ENCODE measurements at regions not wholly inside any gene's neighbourhood (a gene's known extent, or its start where the extent isn't known, plus 50 kb on each side); places are given as distances from the start of the nearest gene placed in this dataset.
"Not testable (repeated sequence)": the region's sequence is repeated elsewhere in the genome, so short reads cannot be mapped to it uniquely, and the experiment has no call there.

GRCh38 chr3:5800965-5801364, 613.5 kb downstream of the EDEM1 start:
- DNase-seq (ENCODE audit: low read depth): no peak

DNA sequence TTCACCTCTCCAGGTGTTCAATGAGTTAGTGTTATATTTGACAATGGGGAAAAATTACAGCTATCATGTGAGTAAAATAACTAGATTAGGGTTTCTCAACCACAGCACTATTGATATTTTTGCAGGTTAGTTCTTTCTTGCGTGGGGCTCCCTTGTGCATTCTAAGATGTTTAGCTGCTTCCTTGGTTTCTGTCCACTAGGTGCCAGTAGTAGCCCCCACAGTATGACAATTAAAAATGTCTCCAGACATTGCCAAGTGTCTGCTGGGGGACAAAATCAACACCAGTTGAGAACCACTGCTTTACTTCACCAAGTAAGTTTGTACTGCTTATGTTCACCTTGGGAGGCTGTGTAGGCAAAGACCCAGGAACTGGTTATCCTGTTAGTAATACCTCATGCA, 618.7 kb downstream of the EDEM1 start:
- no peak for DNase-seq (ENCODE audit: low read depth)

- no peak for DNase-seq (ENCODE audit: low read depth)
Observed at GRCh38 chr3:5809586-5810246, 622.2 kb downstream of the EDEM1 start.

- DNase-seq (ENCODE audit: low read depth): no peak
Observed at GRCh38 chr3:5811016-5811415, 623.5 kb downstream of the EDEM1 start.

DNA sequence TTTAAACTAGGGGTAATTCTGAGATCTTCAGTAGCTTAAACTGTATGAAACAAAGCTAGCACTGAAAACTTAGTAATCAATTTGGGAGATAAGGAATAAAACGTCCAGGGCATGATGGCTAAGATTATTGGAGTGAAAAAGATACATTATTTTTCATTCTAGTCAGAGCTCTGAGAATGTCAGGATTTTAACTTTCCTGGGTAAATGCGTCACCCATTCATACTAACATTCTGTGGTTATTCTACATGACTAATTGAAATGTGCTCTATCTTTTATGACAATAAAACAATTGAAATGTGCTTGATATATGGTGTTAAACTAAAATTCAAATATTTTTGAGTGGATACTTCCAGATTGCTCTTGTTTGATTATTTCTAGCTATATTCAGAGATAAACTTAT, 626.0 kb downstream of the EDEM1 start:
- no peak for DNase-seq (ENCODE audit: low read depth)

- no peak for DNase-seq (ENCODE audit: low read depth)
Observed at GRCh38 chr3:5822843-5823242, 635.3 kb downstream of the EDEM1 start.

DNA sequence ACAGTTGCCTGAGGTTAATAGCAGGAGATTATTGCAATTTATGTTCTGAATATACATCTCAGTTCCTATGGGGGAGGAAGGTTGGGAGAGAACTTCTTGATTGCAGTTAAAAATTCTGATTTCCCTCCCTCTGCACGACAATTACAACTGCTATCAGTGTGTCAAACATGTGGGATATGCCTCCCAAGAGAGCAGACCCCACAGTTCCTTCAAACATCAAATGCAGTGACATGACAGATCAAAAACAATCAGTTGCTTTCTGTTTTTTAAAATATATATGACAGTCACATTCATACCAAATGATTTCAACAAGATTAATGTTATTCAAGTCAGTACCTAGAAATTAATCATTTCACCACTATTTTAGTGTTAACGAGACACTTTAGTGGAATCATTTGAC, 639.0 kb downstream of the EDEM1 start:
- DNase-seq (ENCODE audit: low read depth): no peak

DNA sequence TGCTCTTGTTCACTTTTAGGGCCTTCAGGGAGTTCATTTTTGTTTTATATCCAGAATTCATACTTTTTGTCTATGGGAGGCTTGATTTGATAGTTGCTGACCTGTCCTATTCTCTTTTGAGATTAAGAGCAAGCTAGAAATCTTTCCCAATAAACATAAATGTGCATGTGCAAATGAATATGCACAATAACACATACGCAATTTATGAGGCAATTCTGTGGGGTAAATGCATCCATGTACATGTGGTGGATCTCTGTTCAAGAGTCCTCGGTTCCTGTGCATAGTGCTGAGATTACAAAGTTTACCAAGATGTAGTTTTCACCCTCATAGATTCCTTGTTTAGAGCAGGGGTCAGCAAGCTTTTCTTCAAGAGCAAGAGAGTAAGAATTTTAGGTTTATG, 640.7 kb downstream of the EDEM1 start:
- no peak for DNase-seq (ENCODE audit: low read depth)

DNA sequence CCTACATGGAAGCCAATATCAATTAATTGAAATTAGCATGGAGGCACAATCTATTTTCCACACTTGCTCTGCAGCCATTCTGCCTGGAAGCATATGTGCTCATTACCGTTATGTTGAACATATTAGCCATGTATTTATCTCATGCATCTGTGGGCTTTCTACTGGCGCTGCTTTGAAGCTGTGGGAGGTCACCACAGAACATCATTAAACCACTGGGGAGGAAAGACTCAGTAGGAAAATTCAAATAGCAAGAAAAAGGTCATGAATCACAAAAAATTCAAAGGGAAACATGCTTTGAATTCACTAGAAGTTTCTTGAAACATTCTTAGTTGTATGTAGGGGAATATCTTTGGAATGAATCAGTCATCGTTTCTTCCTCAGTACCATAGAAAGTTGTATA, 652.5 kb downstream of the EDEM1 start:
- DNase-seq (ENCODE audit: low read depth): no peak

- no peak for DNase-seq (ENCODE audit: low read depth)
Observed at GRCh38 chr3:5841599-5841998, 654.1 kb downstream of the EDEM1 start.

DNA sequence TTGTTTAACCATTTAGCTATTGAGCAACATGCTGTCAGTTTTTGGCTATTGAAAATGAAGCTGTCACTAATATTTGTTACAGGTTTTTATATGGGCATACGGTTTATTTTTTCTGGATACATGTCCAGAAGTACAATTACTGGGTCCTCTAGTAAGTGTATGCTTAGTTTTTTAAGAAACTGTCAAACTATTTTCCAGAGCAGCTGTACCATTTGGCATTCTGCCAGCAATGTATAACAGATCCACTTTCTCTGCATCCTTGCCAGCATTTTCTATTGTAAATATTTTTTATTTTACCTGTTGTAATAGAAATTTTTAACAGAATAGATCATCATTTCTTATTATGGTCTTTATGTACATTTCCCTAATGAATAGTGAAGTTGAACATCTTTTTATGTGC, 658.8 kb downstream of the EDEM1 start:
- no peak for DNase-seq (ENCODE audit: low read depth)

DNA sequence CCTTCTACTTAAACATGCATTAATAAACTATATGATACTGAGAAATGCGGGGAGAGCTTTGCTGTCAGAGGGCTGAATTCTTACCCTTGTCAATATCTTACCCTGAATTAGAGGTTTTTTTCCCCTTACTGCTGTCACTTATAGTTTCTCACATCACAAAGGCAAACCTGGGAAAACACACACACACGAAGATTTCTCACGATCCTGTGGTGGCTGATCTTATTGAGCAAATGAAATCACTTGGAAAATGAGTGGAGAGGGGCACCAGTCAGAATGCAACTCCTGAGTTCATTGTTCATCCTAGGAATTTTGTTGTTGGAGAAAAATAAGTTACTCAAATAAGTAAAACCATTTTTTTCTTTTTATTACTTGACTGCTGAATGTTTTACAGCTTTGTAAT, 673.6 kb downstream of the EDEM1 start:
- DNase-seq (ENCODE audit: low read depth): no peak

- no peak for DNase-seq (ENCODE audit: low read depth)
Observed at GRCh38 chr3:5874931-5875341, 687.4 kb downstream of the EDEM1 start.

DNA sequence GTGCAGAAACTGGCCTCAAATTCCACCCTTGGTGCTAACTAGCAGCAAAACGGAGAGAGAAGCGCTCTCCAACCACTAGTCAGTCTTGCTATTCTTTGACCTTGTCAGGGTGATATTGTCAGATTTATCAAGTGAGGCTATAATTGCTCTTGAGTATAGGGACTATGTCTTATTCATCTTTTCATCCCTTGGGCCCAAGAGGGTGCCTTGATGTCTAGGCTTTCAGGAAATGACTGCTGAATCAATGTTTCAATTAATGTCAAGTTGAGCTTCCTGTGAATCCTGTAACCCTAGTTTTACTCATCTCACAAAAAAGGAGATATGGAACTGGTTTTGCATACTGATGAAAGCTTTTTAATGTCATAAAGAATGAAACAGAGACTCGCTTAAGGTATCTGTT, 701.3 kb downstream of the EDEM1 start:
- no peak for DNase-seq (ENCODE audit: low read depth)

DNA sequence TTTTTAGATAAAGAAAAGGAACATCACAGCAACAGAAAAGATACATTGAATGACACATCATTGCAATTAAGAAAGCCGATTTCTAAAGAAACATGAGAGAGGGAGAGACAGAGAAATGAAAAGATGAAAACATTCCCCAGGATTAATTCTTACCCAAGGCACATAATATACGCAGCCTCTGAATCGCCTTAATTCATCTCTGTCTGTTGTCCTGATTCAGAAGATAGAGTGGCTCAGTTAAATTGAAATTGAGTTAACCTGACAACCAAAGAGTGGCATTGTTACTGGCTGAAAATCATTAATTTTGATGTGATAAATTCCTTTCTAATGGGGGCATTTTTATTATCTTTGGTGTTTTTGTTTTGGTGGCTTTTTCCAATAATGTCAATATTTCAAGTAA, 701.9 kb downstream of the EDEM1 start:
- DNase-seq (ENCODE audit: low read depth): no peak

DNA sequence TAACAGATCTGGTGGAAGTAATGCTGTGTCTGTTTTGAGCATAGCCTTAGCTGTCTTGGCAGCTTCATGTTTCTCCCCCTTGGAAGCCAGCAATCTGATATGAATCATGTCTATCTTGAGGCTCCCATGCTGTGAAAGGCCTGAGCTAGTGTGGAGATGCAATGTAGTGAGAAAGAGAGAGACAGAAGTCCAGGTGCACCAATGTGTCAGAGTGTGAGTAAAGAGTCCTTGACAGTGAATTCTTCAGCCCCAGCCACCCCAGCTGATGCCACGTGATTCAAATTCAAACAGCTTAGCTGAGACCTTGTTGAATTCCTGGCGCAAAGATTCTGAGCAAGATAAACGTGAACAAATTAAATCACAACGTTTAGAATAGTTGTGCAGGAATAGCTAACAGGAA, 704.2 kb downstream of the EDEM1 start:
- no peak for DNase-seq (ENCODE audit: low read depth)

DNA sequence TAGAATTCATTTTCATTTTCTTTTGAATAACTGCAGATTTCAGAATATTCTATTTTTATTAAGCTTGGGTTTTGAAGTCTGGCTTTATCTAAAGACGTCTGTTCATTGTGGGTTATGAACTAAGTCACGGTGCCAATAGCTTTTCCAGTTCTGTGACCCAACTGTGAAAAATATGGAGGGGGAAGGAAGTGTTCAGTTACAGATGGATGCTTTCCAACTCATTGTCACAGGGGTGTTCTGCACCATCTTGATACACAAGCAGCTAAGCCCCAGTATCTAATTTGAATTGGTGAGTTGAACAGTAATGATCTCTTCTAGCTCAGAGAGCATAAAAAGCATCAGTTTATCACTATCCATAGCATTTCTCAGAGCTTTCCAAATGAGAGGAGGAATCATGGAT, 710.6 kb downstream of the EDEM1 start:
- no peak for DNase-seq (ENCODE audit: low read depth)

DNA sequence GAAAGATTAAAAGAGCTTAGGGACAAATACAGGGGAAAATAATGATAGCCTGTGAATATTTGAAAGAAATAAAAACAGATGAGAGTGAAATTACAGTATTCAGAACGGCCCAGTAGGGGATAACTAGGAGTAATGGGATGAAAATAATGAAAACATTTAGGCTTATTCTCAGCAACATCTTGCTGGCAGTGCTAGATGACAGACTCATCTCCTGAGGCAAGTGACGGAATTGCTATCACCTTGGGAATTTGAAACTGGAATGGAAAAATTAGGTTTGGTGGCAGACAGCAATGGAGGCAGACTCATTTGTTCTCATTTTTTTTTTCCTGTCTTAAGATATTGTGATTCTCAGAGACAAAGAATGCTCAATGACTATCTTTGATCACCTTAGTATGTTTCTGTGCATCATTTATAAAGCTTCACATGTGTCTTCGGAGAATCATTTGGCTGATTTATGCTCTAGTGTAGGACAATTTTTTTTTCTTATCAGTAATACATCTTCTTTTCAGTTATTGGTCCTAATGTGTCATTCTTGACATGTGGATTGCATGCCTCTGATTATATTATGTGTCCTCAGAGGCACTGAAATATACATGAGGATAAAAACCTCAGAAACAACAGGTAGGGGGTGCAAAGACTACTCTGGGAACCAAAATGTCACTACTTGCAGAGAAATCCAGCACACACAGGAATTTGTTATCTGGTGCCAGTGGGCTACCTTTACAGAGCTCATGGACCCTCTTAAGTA, 711.7 kb downstream of the EDEM1 start:
- no peak for DNase-seq (ENCODE audit: low read depth)

DNA sequence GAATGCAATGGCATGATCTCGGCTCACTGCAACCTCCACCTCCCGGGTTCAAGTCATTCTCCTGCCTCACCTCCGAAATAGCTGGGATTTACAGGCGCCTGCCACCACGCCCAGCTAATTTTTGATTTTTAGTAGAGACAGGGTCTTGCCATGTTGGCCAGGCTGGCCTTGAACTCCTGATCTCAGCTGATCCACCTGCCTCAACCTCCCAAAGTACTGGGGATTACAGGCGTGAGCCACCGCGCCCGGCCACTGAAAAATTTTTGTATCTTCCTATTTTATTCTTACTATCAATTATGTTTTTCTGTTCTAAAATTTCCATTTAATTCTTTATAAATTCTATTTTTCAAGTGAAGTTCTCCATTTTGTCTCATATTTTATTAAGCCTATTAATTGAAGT, 730.4 kb downstream of the EDEM1 start:
- DNase-seq (ENCODE audit: low read depth): no peak

DNA sequence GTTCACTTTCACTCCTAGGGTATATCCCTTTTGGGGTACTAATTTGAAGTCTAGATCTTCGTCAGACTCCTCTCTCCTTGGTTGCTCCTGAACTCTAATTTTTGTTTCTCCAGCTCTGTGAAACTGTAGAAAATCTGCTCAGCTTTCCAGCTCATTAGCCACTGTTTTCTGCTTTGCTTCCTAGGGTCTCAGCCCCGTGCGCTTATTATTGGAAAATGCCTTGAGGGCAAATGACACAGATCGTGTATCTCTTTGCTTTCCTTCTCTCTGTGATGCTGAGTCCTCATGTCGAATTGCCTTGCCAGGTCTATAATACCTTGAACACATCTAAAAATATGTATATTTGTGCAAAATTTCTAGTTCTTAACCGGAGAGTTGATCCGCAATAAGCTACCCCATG, 731.1 kb downstream of the EDEM1 start:
- no peak for DNase-seq (ENCODE audit: low read depth)

- DNase-seq (ENCODE audit: low read depth): no peak
Observed at GRCh38 chr3:5929027-5929426, 741.5 kb downstream of the EDEM1 start.

DNA sequence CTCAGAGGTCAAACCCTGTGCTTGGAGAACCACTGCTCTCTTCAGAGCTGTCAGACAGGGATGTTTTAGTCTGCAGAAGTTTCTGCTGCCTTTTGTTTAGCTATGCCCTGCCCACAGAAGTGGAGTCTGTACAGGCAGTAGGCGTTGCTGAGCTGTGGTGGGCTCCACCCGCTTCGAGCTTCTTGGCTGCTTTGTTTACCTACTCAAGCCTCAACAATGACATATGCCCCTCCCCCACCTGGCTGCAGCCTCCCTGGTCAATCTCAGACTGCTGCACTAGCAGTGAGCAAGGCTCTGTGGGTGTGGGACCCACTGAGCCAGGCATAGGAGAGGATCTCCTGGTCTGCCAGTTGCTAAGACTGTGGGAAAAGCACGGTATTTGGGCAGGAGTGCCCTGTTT, 756.6 kb downstream of the EDEM1 start:
- not testable (repeated sequence) for DNase-seq (ENCODE audit: low read depth)

- no peak for DNase-seq (ENCODE audit: low read depth)
Observed at GRCh38 chr3:5948084-5948483, 760.6 kb downstream of the EDEM1 start.

Measured in myocyte (in vitro differentiated cells).